Aorta (tissue), 5 donors: ENCODE measurements at regions not wholly inside any gene's neighbourhood (a gene's known extent, or its start where the extent isn't known, plus 50 kb on each side); places are given as distances from the start of the nearest gene placed in this dataset.
"Not testable (repeated sequence)": the region's sequence is repeated elsewhere in the genome, so short reads cannot be mapped to it uniquely, and the experiment has no call there.

Experiments used
- ATAC-seq: fragments of 200-7000 bp; cut with Tn5 transposase; one replicate; pipeline ENCODE4 v1.9.1; 2022; ENCODE audit warnings: moderate library complexity; ENCODE audit not compliant: low FRiP score
- DNase-seq, 2 donors: peaks; one replicate each; pipeline ENCODE4 v3.0.0-alpha.2; 2020
- H3K27ac ChIP-seq, 2 donors: one replicate each; pipeline ENCODE4 v1.5.1; 2013; ENCODE audit warnings: low read length in 2 of 2, mild to moderate bottlenecking in 2 of 2, moderate library complexity in 2 of 2, control low read depth in 1 of 2, inconsistent platforms in 1 of 2, low read depth in 1 of 2
- H3K27me3 ChIP-seq, 2 donors: one replicate each; pipeline ENCODE4 v1.6.1; 2013; ENCODE audit warnings: control low read depth in 1 of 2, low read length in 1 of 2, mild to moderate bottlenecking in 1 of 2, moderate library complexity in 1 of 2; ENCODE audit not compliant: insufficient read depth in 2 of 2, control insufficient read depth in 1 of 2
- H3K36me3 ChIP-seq, 2 donors: one replicate each; pipeline ENCODE4 v1.6.1; 2013; ENCODE audit warnings: control low read depth in 1 of 2, low read length in 1 of 2, mild to moderate bottlenecking in 1 of 2; ENCODE audit not compliant: insufficient read depth in 2 of 2, control insufficient read depth in 1 of 2
- H3K4me1 ChIP-seq, 2 donors: one replicate each; pipeline ENCODE4 v1.6.1; 2013; ENCODE audit warnings: low read length in 2 of 2, control low read depth in 1 of 2, mild to moderate bottlenecking in 1 of 2, moderate library complexity in 1 of 2; ENCODE audit not compliant: insufficient read depth in 2 of 2, control insufficient read depth in 1 of 2
- H3K4me3 ChIP-seq, 2 donors: one replicate each; pipeline ENCODE4 v1.5.1; 2013; ENCODE audit warnings: low read length in 2 of 2, control low read depth in 1 of 2, mild to moderate bottlenecking in 1 of 2
- H3K9me3 ChIP-seq: one replicate; pipeline ENCODE4 v1.6.1; 2013; ENCODE audit warnings: mild to moderate bottlenecking, low read length; ENCODE audit not compliant: control insufficient read depth
- WGBS, 2 donors: extraction: QIAGEN DNeasy Blood & Tissue Kit; methylation state at CpG; one replicate each; pipeline ENCODE4 v1.1.7; 2013; 5-methylcytosine and 5-hydroxymethylcytosine counted together
- intact Hi-C, 2 donors: fragments of 100-400 bp; cut with DNase I; formaldehyde crosslinking; loops; one replicate each; pipeline versions ENCODE4 v1.14.2 to v1.15.0; 2022
- donor health status: healthy with polysubstance abuse.
- donor health status: Bipolar disorder and iron deficiency.
- donor health status: DM: no; HTN: no; CAD: no.
- donor health status: DM: no; HTN: no; CAD: no.
- donor health status: DM: yes; HTN: yes; CAD: no.

DNA sequence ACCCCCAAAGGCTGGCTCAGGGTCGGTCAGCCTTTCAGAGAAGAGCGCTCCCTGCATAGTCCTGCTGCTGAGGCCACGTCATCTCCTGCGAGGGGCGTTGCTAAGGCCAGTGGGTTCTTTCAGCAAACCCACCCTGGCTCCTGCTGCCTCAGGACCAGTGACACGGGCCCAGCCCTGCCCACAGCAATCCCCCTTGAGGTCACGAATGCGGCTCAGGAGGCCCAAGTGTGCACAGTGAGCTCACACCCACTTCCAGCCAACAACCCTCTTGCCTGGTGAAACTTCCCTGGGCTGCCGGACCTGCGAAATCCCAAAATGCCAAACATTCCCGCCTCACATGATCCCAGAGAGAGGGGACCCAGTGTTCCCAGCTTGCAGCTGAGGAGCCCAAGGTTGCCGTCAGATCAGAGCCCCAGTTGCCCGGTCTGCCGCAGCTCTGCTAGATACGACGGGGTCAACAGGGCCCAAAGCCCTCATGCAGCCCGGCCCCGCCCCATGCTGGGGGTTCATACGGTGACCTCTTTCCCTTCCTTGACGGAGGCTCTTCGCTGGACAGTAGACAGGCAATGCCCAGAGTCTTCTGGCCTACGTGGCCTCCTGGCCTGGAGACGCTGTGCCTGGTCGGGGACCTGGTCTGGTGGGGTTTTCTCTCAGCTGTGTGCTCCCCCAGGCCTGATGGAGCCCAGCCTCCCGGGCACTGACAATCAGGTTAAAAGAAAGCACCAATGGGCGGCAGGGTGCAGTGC is 116.4 kb upstream of the COL5A1 start:
- Histone ChIP-seq H3K27ac (no peak overlapping the region), H3K36me3 (no peaks in the 10 kb centered on the region), H3K4me3 (no peak overlapping the region), H3K27me3 (no peaks in the 10 kb centered on the region), H3K4me1 (no peaks in the 10 kb centered on the region), H3K9me3 (peaks cover under 1% of the 10 kb centered on the region)
- 97 to 98% methylated on average over 26 of the region's 26 CpGs for WGBS, 2 donors
- DNase-seq (peak in 1 of 2 donors; percentile 72), ATAC-seq (peak; percentile 17)
- intact Hi-C loops, result no loop called here

DNA sequence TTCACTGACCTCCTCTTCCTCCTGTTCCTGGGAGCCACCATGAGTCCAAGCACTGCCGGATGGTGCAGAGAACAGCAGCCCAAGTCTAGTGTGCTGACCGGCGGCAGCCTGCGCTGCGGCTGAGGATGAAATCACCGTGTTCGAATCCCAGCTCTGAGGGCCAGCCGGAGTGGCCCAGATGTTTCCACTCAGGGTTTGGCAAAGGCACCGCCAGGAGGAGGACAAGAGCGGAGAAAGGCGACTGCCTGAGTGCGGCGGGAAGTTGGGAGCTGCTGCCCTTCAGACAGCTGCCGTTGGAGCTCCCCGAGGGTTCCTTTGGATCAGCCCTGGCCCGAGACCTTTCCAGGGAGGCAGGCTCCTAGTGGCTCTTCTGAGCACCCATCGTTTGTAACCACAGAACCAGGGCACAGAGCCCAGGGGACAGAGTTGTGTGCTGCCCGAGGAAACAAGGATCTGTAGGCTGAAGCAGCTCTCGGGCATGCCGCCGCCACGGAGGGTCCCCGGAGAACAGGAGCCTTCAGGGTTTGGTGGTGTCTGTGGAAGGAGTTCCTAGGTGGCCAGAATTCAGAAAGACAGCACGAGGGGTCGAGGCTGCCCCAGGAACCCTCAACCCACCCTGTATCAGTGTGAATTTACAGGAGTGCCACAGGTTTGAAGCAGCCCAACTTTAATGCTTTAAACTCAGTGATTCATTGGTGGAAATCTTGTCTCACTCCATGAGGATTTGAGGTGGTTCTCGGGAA is 115.6 kb upstream of the COL5A1 start:
- 82 to 89% methylated on average over 26 of the region's 26 CpGs for WGBS, 2 donors
- Histone ChIP-seq H3K9me3 (peaks cover 4% of the 10 kb centered on the region), H3K27me3 (no peaks in the 10 kb centered on the region), H3K27ac (no peak overlapping the region), H3K4me1 (no peaks in the 10 kb centered on the region), H3K4me3 (no peak overlapping the region), H3K36me3 (no peaks in the 10 kb centered on the region)
- peak; percentile 74 for ATAC-seq
- intact Hi-C loops, result no loop called here
- DNase-seq, result peak in 1 of 2 donors; percentile 78

DNA sequence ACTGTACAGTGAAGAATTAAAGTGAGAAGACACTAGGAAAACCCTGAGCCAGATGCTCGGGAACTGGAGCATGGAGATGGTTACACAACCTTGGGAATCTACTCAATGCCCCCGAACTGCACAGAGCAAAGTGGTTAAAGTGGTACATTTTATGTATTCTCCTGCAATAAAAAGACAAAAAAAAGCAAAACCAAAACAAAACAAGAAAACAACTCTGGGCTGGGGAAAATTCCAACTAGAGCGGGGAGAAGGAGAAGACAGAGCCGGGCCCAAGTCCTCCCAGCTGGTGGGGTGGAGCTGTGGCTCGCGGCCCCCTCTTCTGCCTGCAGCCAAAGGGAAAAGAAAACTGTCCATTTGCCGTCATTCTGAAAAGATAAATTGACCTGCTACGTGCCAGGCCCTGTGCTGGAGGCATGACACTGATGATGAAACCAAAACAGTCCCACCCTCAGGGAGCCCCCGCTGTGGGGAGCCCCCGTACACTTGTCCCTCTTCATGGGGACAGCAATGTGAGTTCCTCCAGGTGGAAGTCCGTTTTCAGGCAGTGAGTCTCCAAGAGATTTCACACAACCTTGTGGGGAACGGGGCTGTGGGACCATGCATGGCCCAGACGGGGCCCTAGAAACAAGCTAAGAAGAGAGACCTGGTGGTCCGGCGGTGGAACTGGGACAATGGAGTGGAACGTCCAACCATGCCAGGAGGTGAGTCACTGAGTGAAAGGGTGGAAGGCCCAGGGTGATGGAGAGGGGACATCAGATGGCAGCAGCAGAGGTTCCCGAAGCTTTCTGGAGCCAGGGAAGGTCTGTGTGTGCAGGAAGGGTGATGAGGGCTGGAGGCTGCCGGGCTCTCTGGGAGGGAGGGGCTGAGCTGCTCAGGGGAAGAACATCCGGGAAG is 114.8 kb upstream of the COL5A1 start:
- H3K4me1 ChIP-seq, result no peaks in the 10 kb centered on the region
- no peaks in the 10 kb centered on the region for H3K36me3 ChIP-seq
- H3K4me3 ChIP-seq, result no peak overlapping the region
- peaks cover 4% of the 10 kb centered on the region for H3K9me3 ChIP-seq
- DNase-seq, result peak in 1 of 2 donors; percentile 66
- H3K27ac ChIP-seq, result no peak overlapping the region
- peak; percentile 59 for ATAC-seq
- intact Hi-C loops, result no loop called here
- H3K27me3 ChIP-seq, result no peaks in the 10 kb centered on the region
- WGBS, 2 donors, result 87% methylated on average over 19 of the region's 19 CpGs

DNA sequence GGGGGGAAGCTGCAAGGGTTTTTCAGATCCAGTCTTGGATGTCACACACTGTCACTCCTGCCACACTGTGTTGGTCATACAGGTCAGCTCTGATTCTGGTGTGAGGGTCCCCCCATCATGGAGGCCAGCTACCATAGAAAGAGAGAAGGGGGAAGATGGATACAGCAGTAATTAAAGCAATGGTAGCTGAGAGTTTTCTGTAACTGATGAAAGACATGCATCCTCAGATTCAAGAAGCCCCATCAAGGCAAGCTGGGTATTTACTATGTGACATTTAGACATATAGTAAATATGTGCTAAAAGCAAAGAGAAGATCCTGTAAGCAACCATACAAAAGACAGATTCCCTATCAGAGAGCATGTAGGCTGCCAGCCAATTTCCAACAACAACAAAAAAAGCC is 110.9 kb upstream of the COL5A1 start:
- Histone ChIP-seq H3K4me3 (no peak overlapping the region), H3K36me3 (no peaks in the 10 kb centered on the region), H3K27me3 (no peaks in the 10 kb centered on the region), H3K27ac (no peak overlapping the region), H3K4me1 (no peaks in the 10 kb centered on the region), H3K9me3 (peaks cover 4% of the 10 kb centered on the region)
- no peak for DNase-seq
- intact Hi-C loops, result no loop called here
- ATAC-seq, result no peak

DNA sequence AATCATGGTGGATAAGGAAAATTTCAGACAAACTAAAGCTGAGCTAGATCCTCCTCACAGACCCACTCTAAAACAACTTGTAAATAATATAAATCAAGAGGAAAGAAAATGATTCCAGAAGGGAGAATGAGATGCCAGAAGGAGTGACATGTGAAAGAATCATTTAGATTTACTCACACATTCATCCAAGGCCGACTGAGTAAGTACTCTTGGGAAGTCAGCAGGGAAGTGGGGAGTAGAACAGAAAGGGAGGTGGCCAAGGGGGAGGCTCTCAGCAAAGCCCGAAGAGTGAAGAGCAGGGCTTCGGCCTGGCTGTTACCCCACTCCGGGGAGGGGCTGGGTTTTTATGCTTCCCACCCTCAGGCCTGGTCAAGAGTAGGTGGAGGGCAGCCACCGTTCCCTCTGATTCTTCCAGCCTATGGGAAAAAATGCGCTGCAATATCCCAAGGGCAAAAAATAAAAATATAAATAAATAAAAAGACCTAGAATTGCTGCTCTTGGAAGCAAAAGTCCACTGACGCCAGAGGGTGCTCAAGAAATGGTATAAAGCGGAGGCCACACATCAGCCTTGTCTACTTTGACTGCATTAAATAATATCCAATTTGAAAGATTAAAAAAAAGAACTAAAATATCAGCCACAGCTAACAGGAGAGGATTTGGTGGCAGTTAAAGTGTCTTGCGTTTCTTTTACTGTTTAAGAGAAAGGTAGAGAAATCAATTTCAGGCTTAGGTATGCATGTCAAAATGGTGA is 110.2 kb upstream of the COL5A1 start:
- Histone ChIP-seq H3K27me3 (no peaks in the 10 kb centered on the region), H3K9me3 (peaks cover 4% of the 10 kb centered on the region), H3K36me3 (no peaks in the 10 kb centered on the region), H3K4me3 (no peak overlapping the region), H3K27ac (no peak overlapping the region), H3K4me1 (no peaks in the 10 kb centered on the region)
- WGBS, 2 donors, result 65 to 78% methylated on average over 8 to 9 of the region's 9 CpGs
- ATAC-seq, result no peak
- DNase-seq, result no peak
- intact Hi-C loops, result no loop called here

DNA sequence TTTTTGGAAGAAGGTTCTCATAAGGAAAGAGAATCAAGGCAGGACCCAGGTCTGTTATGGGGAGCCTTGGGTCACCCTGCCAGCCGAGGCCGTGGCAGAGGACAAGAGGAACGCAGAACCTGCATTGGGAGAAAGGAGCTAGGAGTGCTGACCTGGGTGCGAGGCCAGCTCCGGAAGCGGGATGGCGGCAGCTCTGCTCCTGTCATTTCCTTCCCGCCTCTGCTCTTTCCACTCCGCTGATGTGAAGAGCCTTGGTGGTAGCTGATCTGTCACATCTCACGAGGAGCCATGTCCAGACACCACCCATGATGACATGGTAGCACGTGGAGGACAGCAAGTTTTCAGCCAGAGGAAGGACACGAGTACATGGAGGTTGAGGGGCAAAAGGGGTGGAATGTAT is 109.5 kb upstream of the COL5A1 start:
- intact Hi-C loops, result no loop called here
- Histone ChIP-seq H3K4me3 (no peak overlapping the region), H3K9me3 (peaks cover 4% of the 10 kb centered on the region), H3K36me3 (no peaks in the 10 kb centered on the region), H3K4me1 (no peaks in the 10 kb centered on the region), H3K27me3 (no peaks in the 10 kb centered on the region), H3K27ac (no peak overlapping the region)
- ATAC-seq, result no peak
- no peak for DNase-seq
- WGBS, 2 donors, result 95 to 96% methylated on average over 12 of the region's 12 CpGs

DNA sequence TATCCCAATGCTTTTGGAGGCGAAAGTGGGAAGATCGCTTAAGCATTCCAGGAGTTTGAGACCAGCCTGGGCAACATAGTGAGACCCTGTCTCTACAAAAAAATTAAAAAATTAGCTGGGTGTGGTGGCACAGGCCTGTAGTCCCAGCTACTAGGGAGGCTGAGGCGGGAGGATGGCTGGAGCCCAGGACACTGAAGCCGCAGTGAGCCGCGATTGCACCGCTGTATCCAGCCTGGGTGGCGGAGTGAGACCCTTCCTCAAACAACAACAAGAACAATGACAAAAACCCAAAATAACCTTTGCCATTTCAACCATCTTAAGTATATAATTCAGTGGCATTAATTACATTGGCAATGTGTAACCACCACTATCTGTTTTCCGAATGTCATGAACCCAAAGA is 108.9 kb upstream of the COL5A1 start:
- H3K4me1 ChIP-seq, H3K9me3 ChIP-seq, H3K27ac ChIP-seq, intact Hi-C loops, H3K27me3 ChIP-seq, ATAC-seq, DNase-seq, H3K36me3 ChIP-seq, H3K4me3 ChIP-seq: not testable (repeated sequence)
- WGBS, 2 donors, result 92 to 97% methylated on average over 9 of the region's 9 CpGs

DNA sequence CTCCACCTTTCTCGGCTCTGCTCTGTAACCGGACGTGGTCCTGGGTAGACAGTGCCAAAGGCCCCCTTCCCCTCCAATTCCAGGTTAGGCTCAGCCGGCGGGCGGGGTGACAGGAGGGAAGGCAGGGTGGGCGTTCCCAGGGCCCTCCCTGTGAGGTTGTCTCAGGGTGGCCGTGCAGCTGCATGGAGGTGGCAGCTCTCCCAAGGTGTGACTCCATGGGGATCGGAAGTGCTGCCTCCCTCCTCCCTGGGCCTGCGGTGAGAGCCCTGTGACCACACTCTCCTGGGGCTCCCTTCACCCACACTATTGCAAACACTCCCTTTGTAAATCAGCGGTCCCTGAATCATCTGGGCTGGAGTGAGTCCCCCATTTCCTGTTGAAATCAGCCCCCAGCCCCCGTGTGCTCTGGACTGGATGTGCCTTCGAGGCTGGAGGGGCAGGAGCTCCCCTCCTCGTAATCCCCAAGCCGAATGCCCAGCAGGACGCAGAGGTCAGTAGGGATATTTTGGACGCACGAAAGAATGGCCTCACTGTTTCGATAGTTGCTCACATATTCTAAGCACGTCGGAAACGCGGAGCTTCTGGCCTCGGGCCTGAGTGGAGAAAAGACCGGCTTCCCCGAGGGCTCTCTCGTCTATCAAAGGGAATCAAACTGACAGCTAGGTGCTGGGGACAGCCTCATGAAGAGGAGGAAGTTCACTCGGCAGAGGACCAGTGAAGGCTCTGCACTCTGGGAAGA is 107.6 kb upstream of the COL5A1 start:
- intact Hi-C loops, result no loop called here
- H3K9me3 ChIP-seq, result peaks cover 4% of the 10 kb centered on the region
- H3K4me1 ChIP-seq, result no peaks in the 10 kb centered on the region
- no peak for ATAC-seq
- DNase-seq, result peak in 1 of 2 donors; percentile 55
- no peak overlapping the region for H3K27ac ChIP-seq
- WGBS, 2 donors, result 75 to 78% methylated on average over 28 of the region's 28 CpGs
- H3K36me3 ChIP-seq, result no peaks in the 10 kb centered on the region
- no peak overlapping the region for H3K4me3 ChIP-seq
- no peaks in the 10 kb centered on the region for H3K27me3 ChIP-seq
